ENCODE measurements at regions not wholly inside any gene's neighbourhood (a gene's known extent, or its start where the extent isn't known, plus 50 kb on each side); places are given as distances from the start of the nearest gene placed in this dataset.

DNA sequence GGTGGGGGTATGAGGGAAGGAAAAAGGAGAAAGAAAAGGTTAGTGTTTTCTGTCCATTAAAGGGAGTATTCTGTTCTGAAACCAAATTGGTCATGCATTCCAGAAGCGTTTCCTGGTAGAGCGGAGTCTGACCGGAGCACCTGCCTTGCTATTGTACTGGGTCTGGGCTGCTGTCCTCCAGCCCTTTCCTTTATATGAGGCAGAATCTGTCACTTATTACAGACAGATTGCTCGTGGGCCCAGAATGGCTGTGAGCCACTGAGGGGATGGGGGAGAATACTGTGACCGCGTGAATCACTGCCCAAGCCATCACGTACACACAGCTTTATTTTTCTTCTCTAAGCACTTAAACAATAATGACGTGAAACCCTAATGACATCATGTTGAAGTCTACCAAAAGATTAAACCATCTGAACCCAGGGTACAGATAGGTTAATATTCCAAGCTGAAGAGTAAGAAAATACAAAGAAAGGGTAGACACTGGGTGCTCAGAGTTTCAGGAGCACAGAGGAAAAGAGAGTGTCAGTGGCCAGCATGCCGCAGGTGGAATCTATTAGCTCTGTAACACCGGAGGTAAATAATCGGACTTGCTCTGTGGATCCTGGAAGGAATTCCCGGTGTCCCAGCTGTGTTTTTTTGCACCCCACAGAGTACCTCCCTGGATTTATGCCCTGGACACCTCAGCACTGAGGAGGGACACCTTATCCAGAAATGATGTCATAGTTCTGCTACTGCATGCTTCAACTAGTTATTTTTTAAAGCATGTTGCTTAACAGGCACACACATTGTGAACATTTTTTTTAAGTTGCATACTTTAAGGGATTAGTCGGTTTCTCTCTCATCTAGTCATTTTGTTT, 573.3 kb downstream of the PKHD1 start (continued):
- TF ChIP-seq, protein P1, sequence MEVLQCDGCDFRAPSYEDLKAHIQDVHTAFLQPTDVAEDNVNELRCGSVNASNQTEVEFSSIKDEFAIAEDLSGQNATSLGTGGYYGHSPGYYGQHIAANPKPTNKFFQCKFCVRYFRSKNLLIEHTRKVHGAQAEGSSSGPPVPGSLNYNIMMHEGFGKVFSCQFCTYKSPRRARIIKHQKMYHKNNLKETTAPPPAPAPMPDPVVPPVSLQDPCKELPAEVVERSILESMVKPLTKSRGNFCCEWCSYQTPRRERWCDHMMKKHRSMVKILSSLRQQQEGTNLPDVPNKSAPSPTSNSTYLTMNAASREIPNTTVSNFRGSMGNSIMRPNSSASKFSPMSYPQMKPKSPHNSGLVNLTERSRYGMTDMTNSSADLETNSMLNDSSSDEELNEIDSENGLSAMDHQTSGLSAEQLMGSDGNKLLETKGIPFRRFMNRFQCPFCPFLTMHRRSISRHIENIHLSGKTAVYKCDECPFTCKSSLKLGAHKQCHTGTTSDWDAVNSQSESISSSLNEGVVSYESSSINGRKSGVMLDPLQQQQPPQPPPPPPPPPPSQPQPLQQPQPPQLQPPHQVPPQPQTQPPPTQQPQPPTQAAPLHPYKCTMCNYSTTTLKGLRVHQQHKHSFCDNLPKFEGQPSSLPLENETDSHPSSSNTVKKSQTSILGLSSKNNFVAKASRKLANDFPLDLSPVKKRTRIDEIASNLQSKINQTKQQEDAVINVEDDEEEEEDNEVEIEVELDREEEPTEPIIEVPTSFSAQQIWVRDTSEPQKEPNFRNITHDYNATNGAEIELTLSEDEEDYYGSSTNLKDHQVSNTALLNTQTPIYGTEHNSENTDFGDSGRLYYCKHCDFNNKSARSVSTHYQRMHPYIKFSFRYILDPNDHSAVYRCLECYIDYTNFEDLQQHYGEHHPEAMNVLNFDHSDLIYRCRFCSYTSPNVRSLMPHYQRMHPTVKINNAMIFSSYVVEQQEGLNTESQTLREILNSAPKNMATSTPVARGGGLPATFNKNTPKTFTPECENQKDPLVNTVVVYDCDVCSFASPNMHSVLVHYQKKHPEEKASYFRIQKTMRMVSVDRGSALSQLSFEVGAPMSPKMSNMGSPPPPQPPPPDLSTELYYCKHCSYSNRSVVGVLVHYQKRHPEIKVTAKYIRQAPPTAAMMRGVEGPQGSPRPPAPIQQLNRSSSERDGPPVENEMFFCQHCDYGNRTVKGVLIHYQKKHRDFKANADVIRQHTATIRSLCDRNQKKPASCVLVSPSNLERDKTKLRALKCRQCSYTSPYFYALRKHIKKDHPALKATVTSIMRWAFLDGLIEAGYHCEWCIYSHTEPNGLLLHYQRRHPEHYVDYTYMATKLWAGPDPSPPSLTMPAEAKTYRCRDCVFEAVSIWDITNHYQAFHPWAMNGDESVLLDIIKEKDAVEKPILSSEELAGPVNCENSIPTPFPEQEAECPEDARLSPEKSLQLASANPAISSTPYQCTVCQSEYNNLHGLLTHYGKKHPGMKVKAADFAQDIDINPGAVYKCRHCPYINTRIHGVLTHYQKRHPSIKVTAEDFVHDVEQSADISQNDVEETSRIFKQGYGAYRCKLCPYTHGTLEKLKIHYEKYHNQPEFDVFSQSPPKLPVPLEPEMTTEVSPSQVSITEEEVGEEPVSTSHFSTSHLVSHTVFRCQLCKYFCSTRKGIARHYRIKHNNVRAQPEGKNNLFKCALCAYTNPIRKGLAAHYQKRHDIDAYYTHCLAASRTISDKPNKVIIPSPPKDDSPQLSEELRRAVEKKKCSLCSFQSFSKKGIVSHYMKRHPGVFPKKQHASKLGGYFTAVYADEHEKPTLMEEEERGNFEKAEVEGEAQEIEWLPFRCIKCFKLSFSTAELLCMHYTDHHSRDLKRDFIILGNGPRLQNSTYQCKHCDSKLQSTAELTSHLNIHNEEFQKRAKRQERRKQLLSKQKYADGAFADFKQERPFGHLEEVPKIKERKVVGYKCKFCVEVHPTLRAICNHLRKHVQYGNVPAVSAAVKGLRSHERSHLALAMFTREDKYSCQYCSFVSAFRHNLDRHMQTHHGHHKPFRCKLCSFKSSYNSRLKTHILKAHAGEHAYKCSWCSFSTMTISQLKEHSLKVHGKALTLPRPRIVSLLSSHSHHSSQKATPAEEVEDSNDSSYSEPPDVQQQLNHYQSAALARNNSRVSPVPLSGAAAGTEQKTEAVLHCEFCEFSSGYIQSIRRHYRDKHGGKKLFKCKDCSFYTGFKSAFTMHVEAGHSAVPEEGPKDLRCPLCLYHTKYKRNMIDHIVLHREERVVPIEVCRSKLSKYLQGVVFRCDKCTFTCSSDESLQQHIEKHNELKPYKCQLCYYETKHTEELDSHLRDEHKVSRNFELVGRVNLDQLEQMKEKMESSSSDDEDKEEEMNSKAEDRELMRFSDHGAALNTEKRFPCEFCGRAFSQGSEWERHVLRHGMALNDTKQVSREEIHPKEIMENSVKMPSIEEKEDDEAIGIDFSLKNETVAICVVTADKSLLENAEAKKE (CRISPR knock-in tag; IDR thresholded peaks at IDR 0.05) = no peak

DNA sequence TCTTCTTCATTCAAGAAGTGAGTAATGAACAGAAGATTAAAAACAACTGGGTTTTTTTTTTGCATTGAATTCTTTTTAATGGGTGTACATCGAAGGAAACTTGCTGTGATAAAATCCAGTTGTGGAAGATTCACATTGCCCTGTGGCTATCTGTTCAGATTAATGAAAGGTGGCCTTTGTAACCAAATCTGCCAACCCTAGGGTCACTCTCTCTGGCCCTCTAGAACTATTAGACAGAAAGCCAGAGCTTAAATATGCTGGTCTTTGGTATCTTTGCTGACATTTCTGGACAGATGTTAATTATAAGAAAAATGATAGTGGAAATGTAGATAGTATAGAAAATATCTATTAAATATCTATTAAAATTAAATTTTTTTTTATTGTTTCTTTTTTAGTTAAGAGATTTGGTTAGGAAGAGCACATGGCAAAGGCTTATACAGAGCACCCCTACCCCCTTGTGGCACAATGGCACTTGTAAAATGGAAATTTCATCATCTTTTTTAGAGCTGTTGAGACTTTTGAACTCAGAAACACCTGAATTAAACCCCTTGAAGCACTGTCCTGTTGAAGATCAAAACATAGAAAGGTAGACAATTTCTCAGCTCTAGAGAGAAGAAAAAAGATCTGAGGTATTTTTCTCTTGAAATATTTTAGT, 572.5 kb downstream of the PKHD1 start:
- H3K27me3 ChIP-seq (ENCODE audit: insufficient read depth) = peaks cover 11% of the 10 kb centered on the region; the same call in 1 of the 2 replicates
- TF ChIP-seq POLR2AphosphoS5 (IDR thresholded peaks at IDR 0.05; ENCODE audit: low read depth) = no peak
- TF ChIP-seq EZH2 (IDR thresholded peaks at IDR 0.05; ENCODE audit: low read depth, unreplicated experiment) = no peak
- TF ChIP-seq CTCF (conservative IDR thresholded peaks at IDR 0.05; ENCODE audit: low read depth in 2 of 2) = peak in 1 of 2 experiments; percentile 27; a peak in 1 of 4 replicates
- H3K4me2 ChIP-seq = no peak overlapping the region
- H3F3A ChIP-seq (replicated peaks; ENCODE audit: low read depth) = no peaks in the 10 kb centered on the region
- H3K9me2 ChIP-seq (ENCODE audit: insufficient read depth) = no peaks in the 10 kb centered on the region
- H3K79me2 ChIP-seq (replicated peaks; ENCODE audit: insufficient read depth) = no peaks in the 10 kb centered on the region
- H3K4me3 ChIP-seq = no peak overlapping the region
- Mint-ChIP-seq H3K4me3 (no peak overlapping the region), H3K9me3 (no peaks in the 10 kb centered on the region; the same call in 2 of the 3 replicates), H3K27ac (0 out of 2 replicates have a peak overlapping the region, but pooled peaks have one; percentile 65), H3K27me3 (ENCODE audit: insufficient read depth, low read depth, poor library complexity) (no peaks in the 10 kb centered on the region), H3K36me3 (ENCODE audit: low read depth) (no peaks in the 10 kb centered on the region), H3K4me1 (no peaks in the 10 kb centered on the region)
- no peaks in the 10 kb centered on the region; the same call in 1 of the 2 replicates for H4K20me1 ChIP-seq (replicated peaks; ENCODE audit: insufficient read depth)
- DNase-seq (ENCODE audit: low spot score) (no peak), ATAC-seq (no peak)
- H3K36me3 ChIP-seq (ENCODE audit: insufficient read depth) = no peaks in the 10 kb centered on the region
- H3K4me1 ChIP-seq (ENCODE audit: insufficient read depth) = no peaks in the 10 kb centered on the region
- H2AFZ ChIP-seq = no peak overlapping the region
- no peak overlapping the region for H3K27ac ChIP-seq (ENCODE audit: low read depth)
